Endodermal cell (in vitro differentiated cells): ENCODE measurements at regions not wholly inside any gene's neighbourhood (a gene's known extent, or its start where the extent isn't known, plus 50 kb on each side); places are given as distances from the start of the nearest gene placed in this dataset.

Experiments
- DNase-seq: peaks from one replicate; pipeline ENCODE4 v3.0.0-alpha.2; 2017
- H3K27ac ChIP-seq: 2 replicates; pipeline ENCODE4 v1.5.1; 2013; ENCODE audit warnings: mild to moderate bottlenecking, low read depth, low read length, moderate library complexity
- H3K27me3 ChIP-seq: 2 replicates; pipeline ENCODE4 v1.6.1; 2013; ENCODE audit warnings: mild to moderate bottlenecking, low read length, moderate library complexity; ENCODE audit not compliant: insufficient read depth, control insufficient read depth, poor library complexity, severe bottlenecking
- H3K36me3 ChIP-seq: 2 replicates; pipeline ENCODE4 v1.7.0; 2013; ENCODE audit warnings: mild to moderate bottlenecking, low read length, moderate library complexity; ENCODE audit not compliant: control insufficient read depth, insufficient read depth
- H3K4me1 ChIP-seq: one replicate; pipeline ENCODE4 v1.7.0; 2013; ENCODE audit warnings: low read length; ENCODE audit not compliant: control insufficient read depth, insufficient read depth
- H3K4me3 ChIP-seq: 2 replicates; pipeline ENCODE4 v1.5.1; 2013; ENCODE audit warnings: mild to moderate bottlenecking, low read length, moderate library complexity
- H3K9ac ChIP-seq: 2 replicates; pipeline ENCODE4 v1.6.1; 2013; ENCODE audit warnings: mild to moderate bottlenecking, low read length, moderate library complexity; ENCODE audit not compliant: poor library complexity, severe bottlenecking; ENCODE audit errors: extremely low read depth
- H3K9me3 ChIP-seq: 2 replicates; pipeline ENCODE4 v1.6.1; 2013; ENCODE audit warnings: mild to moderate bottlenecking, low read length, moderate library complexity; ENCODE audit not compliant: control insufficient read depth
- H3K27ac Mint-ChIP-seq: 2 replicates; pipeline ENCODE4 v1.8.0; 2020; ENCODE audit warnings: mixed read lengths
- H3K27me3 Mint-ChIP-seq: 2 replicates; pipeline ENCODE4 v1.8.0; 2021; ENCODE audit warnings: mild to moderate bottlenecking, mixed read lengths; ENCODE audit not compliant: insufficient read depth
- H3K36me3 Mint-ChIP-seq: 2 replicates; pipeline ENCODE4 v1.8.0; 2020; ENCODE audit warnings: low read depth, mixed read lengths
- H3K4me1 Mint-ChIP-seq: 2 replicates; pipeline ENCODE4 v1.8.0; 2020; ENCODE audit warnings: mixed read lengths
- H3K4me3 Mint-ChIP-seq: 2 replicates; pipeline ENCODE4 v1.8.0; 2020; ENCODE audit warnings: mild to moderate bottlenecking, moderate library complexity, mixed read lengths
- H3K9me3 Mint-ChIP-seq: 2 replicates; pipeline ENCODE4 v1.8.0; 2020; ENCODE audit warnings: mild to moderate bottlenecking, mixed read lengths
- CTCF ChIP-seq: fragments of 200-600 bp; sonication (generic); conservative IDR thresholded peaks from 2 replicates; pipeline ENCODE4 v1.5.0; 2021; ENCODE audit warnings: antibody characterized with exemption, mild to moderate bottlenecking
- WGBS, 2 experiments: methylation state at CpG; one replicate each; pipeline versions ENCODE4 v1.1.5 to v1.1.7; 2013; ENCODE audit warnings: missing lambda C conversion rate in 2 of 2, mixed read lengths in 1 of 2; ENCODE audit not compliant: insufficient coverage in 1 of 2, insufficient read length in 1 of 2; 5-methylcytosine and 5-hydroxymethylcytosine counted together

GRCh38 chr12:115672086-115672485, 605.4 kb downstream of the MED13L start:
- DNase-seq, result no peak
- Histone ChIP-seq H3K4me3 (no peak overlapping the region), H3K27me3 (peaks cover 7% of the 10 kb centered on the region), H3K9ac (no peak overlapping the region), H3K27ac (no peak overlapping the region), H3K4me1 (no peaks in the 10 kb centered on the region), H3K36me3 (no peaks in the 10 kb centered on the region), H3K9me3 (no peaks in the 10 kb centered on the region)
- Mint-ChIP-seq H3K9me3 (peaks cover 4% of the 10 kb centered on the region), H3K4me1 (peaks cover 16% of the 10 kb centered on the region), H3K27ac (no peak overlapping the region), H3K36me3 (no peaks in the 10 kb centered on the region), H3K27me3 (peaks cover 30% of the 10 kb centered on the region), H3K4me3 (no peak overlapping the region)
- WGBS, 2 experiments, result 90 to 100% methylated on average over 1 to 2 of the region's 3 CpGs
- no peak for TF ChIP-seq CTCF

DNA sequence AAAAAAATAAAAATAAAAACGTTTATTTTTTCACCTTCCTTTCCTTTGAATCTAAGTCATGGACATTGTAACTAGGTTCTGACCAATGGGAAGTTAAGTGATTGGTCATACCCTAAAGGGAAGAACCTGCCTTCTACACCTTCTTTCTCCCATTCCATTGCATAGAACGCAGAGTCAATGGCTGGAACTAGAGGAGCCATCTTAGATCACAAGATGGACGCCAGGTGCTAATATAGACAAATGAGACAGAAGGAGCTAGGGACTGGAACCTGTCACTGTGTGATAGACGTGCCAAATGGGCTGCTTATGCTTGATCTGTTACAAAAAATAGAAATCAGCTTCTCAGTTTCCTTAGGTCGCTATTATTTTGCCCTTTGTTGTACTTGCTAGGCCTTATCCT, 606.6 kb downstream of the MED13L start:
- H3K4me3 Mint-ChIP-seq, result no peak overlapping the region
- Histone ChIP-seq H3K27ac (no peak overlapping the region), H3K9me3 (no peaks in the 10 kb centered on the region), H3K4me3 (no peak overlapping the region), H3K27me3 (peaks cover 7% of the 10 kb centered on the region), H3K9ac (no peak overlapping the region), H3K36me3 (no peaks in the 10 kb centered on the region), H3K4me1 (peaks cover 5% of the 10 kb centered on the region)
- H3K36me3 Mint-ChIP-seq, result no peaks in the 10 kb centered on the region
- DNase-seq, result no peak
- H3K9me3 Mint-ChIP-seq, result no peaks in the 10 kb centered on the region
- WGBS, 2 experiments, result 82 to 91% methylated on average over 3 to 5 of the region's 5 CpGs
- no peak for TF ChIP-seq CTCF
- no peak overlapping the region for H3K27ac Mint-ChIP-seq
- peaks cover 28% of the 10 kb centered on the region for H3K4me1 Mint-ChIP-seq
- peaks cover 30% of the 10 kb centered on the region for H3K27me3 Mint-ChIP-seq

- Histone ChIP-seq H3K4me3 (no peak overlapping the region), H3K9me3 (no peaks in the 10 kb centered on the region), H3K27me3 (peaks cover 7% of the 10 kb centered on the region), H3K4me1 (peaks cover 5% of the 10 kb centered on the region), H3K27ac (no peak overlapping the region), H3K36me3 (no peaks in the 10 kb centered on the region), H3K9ac (no peak overlapping the region)
- Mint-ChIP-seq H3K27ac (no peak overlapping the region), H3K4me1 (peaks cover 30% of the 10 kb centered on the region), H3K9me3 (no peaks in the 10 kb centered on the region), H3K4me3 (no peak overlapping the region), H3K36me3 (no peaks in the 10 kb centered on the region), H3K27me3 (peaks cover 16% of the 10 kb centered on the region)
- 89% methylated on average over 1 of the region's 1 CpG; no CpG with 5 or more reads in 1 of the 2 experiments for WGBS, 2 experiments
- DNase-seq, result no peak
- TF ChIP-seq CTCF, result no peak
Measured at GRCh38 chr12:115667116-115667515, 610.4 kb downstream of the MED13L start.
